ENCODE measurements at regions not wholly inside any gene's neighbourhood (a gene's known extent, or its start where the extent isn't known, plus 50 kb on each side); places are given as distances from the start of the nearest gene placed in this dataset.
"Not testable (repeated sequence)": the region's sequence is repeated elsewhere in the genome, so short reads cannot be mapped to it uniquely, and the experiment has no call there.

DNA sequence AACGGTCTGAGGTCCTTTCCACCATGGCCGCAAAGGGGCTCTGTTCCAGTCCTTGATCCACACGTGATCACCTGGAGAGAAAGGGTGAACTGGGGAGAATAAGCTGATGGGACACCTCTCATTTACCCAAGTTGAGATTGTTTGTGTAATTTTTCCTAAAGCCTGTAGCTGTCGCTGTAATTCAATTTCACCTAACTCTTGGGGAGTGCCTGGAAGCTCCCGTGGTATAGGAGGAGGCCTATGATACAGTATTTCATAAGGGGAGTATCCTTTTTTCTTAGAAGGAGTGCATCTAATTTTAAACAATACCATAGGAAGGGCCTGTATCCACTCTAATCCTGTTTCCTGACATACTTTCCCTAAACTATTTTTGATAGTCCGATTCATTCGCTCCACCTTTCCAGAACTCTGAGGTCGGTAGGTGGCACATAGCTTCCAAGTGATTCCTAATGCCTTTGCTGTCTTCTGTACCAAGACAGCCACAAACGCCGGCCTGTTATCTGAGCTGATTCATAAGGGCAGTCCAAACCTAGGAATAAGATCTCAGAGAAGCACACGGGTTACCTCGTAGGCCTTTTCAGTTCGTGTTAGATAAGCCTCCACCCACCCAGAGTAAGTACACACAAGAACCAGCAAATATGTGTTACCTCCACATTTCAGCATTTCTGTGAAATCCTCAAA is 78.9 kb upstream of the VEPH1 start:
- TF ChIP-seq POLR2A, EP300 (IDR thresholded peaks at IDR 0.05): not testable (repeated sequence)
- TF ChIP-seq, protein P1, sequence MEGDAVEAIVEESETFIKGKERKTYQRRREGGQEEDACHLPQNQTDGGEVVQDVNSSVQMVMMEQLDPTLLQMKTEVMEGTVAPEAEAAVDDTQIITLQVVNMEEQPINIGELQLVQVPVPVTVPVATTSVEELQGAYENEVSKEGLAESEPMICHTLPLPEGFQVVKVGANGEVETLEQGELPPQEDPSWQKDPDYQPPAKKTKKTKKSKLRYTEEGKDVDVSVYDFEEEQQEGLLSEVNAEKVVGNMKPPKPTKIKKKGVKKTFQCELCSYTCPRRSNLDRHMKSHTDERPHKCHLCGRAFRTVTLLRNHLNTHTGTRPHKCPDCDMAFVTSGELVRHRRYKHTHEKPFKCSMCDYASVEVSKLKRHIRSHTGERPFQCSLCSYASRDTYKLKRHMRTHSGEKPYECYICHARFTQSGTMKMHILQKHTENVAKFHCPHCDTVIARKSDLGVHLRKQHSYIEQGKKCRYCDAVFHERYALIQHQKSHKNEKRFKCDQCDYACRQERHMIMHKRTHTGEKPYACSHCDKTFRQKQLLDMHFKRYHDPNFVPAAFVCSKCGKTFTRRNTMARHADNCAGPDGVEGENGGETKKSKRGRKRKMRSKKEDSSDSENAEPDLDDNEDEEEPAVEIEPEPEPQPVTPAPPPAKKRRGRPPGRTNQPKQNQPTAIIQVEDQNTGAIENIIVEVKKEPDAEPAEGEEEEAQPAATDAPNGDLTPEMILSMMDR (IDR thresholded peaks at IDR 0.05), result not testable (repeated sequence)
